ENCODE measurements at regions not wholly inside any gene's neighbourhood (a gene's known extent, or its start where the extent isn't known, plus 50 kb on each side); places are given as distances from the start of the nearest gene placed in this dataset.

- ChIA-PET CTCF (no interaction called here), POLR2A (no interaction called here)
- Mint-ChIP-seq H3K9me3 (peaks cover 13% of the 10 kb centered on the region), H3K27ac (no peak overlapping the region), H3K27me3 (no peaks in the 10 kb centered on the region), H3K36me3 (ENCODE audit: low read depth) (no peaks in the 10 kb centered on the region), H3K4me1 (no peaks in the 10 kb centered on the region), H3K4me3 (no peak overlapping the region)
- no peak for DNase-seq
These were observed 906.3 kb upstream of the SORCS1 start for GRCh38 chr10:108070789-108071188.

- H3K4me3 Mint-ChIP-seq = no peak overlapping the region
- H3K4me1 Mint-ChIP-seq = no peaks in the 10 kb centered on the region
- DNase-seq = no peak
- H3K9me3 Mint-ChIP-seq = peaks cover 19% of the 10 kb centered on the region
- H3K27ac Mint-ChIP-seq = no peak overlapping the region
- POLR2A ChIA-PET = no interaction called here
- H3K27me3 Mint-ChIP-seq = no peaks in the 10 kb centered on the region
- H3K36me3 Mint-ChIP-seq (ENCODE audit: low read depth) = no peaks in the 10 kb centered on the region
- CTCF ChIA-PET = no interaction called here
These were observed 904.6 kb upstream of the SORCS1 start for GRCh38 chr10:108069096-108069495.

GRCh38 chr10:108064746-108065260, 900.3 kb upstream of the SORCS1 start:
- DNase-seq = no peak
- H3K27ac Mint-ChIP-seq = no peak overlapping the region
- no peaks in the 10 kb centered on the region for H3K4me1 Mint-ChIP-seq
- no peaks in the 10 kb centered on the region for H3K36me3 Mint-ChIP-seq (ENCODE audit: low read depth)
- H3K27me3 Mint-ChIP-seq = no peaks in the 10 kb centered on the region
- no peak overlapping the region for H3K4me3 Mint-ChIP-seq
- peaks cover 16% of the 10 kb centered on the region for H3K9me3 Mint-ChIP-seq
- POLR2A ChIA-PET = no interaction called here
- CTCF ChIA-PET = no interaction called here

GRCh38 chr10:108060246-108060645, 895.7 kb upstream of the SORCS1 start:
- no peak overlapping the region for H3K4me3 Mint-ChIP-seq
- ChIA-PET CTCF (no interaction called here), POLR2A (no interaction called here)
- no peak overlapping the region for H3K27ac Mint-ChIP-seq
- H3K4me1 Mint-ChIP-seq = no peaks in the 10 kb centered on the region
- peaks cover 9% of the 10 kb centered on the region for H3K9me3 Mint-ChIP-seq
- H3K36me3 Mint-ChIP-seq (ENCODE audit: low read depth) = no peaks in the 10 kb centered on the region
- no peak for DNase-seq
- H3K27me3 Mint-ChIP-seq = no peaks in the 10 kb centered on the region

GRCh38 chr10:108055506-108055905, 891.0 kb upstream of the SORCS1 start:
- H3K27ac Mint-ChIP-seq = no peak overlapping the region
- ChIA-PET CTCF (no interaction called here), POLR2A (no interaction called here)
- H3K4me3 Mint-ChIP-seq = no peak overlapping the region
- H3K9me3 Mint-ChIP-seq = peaks cover 15% of the 10 kb centered on the region
- no peak for DNase-seq
- no peaks in the 10 kb centered on the region for H3K36me3 Mint-ChIP-seq (ENCODE audit: low read depth)
- H3K4me1 Mint-ChIP-seq = no peaks in the 10 kb centered on the region
- no peaks in the 10 kb centered on the region for H3K27me3 Mint-ChIP-seq

GRCh38 chr10:108052981-108053380, 888.5 kb upstream of the SORCS1 start:
- POLR2A ChIA-PET = no interaction called here
- H3K27me3 Mint-ChIP-seq = no peaks in the 10 kb centered on the region

GRCh38 chr10:108051218-108051617, 886.7 kb upstream of the SORCS1 start:
- no peaks in the 10 kb centered on the region for H3K4me1 Mint-ChIP-seq
- H3K4me3 Mint-ChIP-seq = no peak overlapping the region
- peaks cover 14% of the 10 kb centered on the region for H3K9me3 Mint-ChIP-seq
- CTCF ChIA-PET = no interaction called here
- H3K27ac Mint-ChIP-seq = no peak overlapping the region
- POLR2A ChIA-PET = no interaction called here
- no peak for DNase-seq
- no peaks in the 10 kb centered on the region for H3K36me3 Mint-ChIP-seq (ENCODE audit: low read depth)
- H3K27me3 Mint-ChIP-seq = no peaks in the 10 kb centered on the region

More at GRCh38 chr10:108052981-108053380, 888.5 kb upstream of the SORCS1 start:
- H3K27ac Mint-ChIP-seq = no peak overlapping the region
- no peaks in the 10 kb centered on the region for H3K36me3 Mint-ChIP-seq (ENCODE audit: low read depth)
- H3K9me3 Mint-ChIP-seq = peaks cover 16% of the 10 kb centered on the region
- CTCF ChIA-PET = no interaction called here
- DNase-seq = no peak
- no peaks in the 10 kb centered on the region for H3K4me1 Mint-ChIP-seq
- H3K4me3 Mint-ChIP-seq = no peak overlapping the region

GRCh38 chr10:108050626-108051025, 886.1 kb upstream of the SORCS1 start:
- ChIA-PET POLR2A (no interaction called here), CTCF (no interaction called here)
- H3K27ac Mint-ChIP-seq = no peak overlapping the region
- H3K4me1 Mint-ChIP-seq = no peaks in the 10 kb centered on the region
- no peaks in the 10 kb centered on the region for H3K36me3 Mint-ChIP-seq (ENCODE audit: low read depth)
- H3K27me3 Mint-ChIP-seq = no peaks in the 10 kb centered on the region
- peaks cover 11% of the 10 kb centered on the region for H3K9me3 Mint-ChIP-seq
- H3K4me3 Mint-ChIP-seq = no peak overlapping the region
- DNase-seq = no peak

- Mint-ChIP-seq H3K4me1 (no peaks in the 10 kb centered on the region), H3K27ac (no peak overlapping the region)
These were observed 885.2 kb upstream of the SORCS1 start for GRCh38 chr10:108049668-108050067.

GRCh38 chr10:108048898-108049297, 884.4 kb upstream of the SORCS1 start:
- POLR2A ChIA-PET = no interaction called here
- DNase-seq = no peak
- Mint-ChIP-seq H3K4me1 (no peaks in the 10 kb centered on the region), H3K4me3 (no peak overlapping the region), H3K36me3 (ENCODE audit: low read depth) (no peaks in the 10 kb centered on the region), H3K27ac (no peak overlapping the region), H3K27me3 (no peaks in the 10 kb centered on the region), H3K9me3 (peaks cover 10% of the 10 kb centered on the region)
- CTCF ChIA-PET = no interaction called here

More at GRCh38 chr10:108049668-108050067, 885.2 kb upstream of the SORCS1 start:
- POLR2A ChIA-PET = no interaction called here
- Mint-ChIP-seq H3K27me3 (no peaks in the 10 kb centered on the region), H3K4me3 (no peak overlapping the region), H3K36me3 (ENCODE audit: low read depth) (no peaks in the 10 kb centered on the region), H3K9me3 (peaks cover 11% of the 10 kb centered on the region)
- CTCF ChIA-PET = no interaction called here
- no peak for DNase-seq

GRCh38 chr10:108039821-108040584, 875.5 kb upstream of the SORCS1 start:
- ChIA-PET CTCF (no interaction called here), POLR2A (no interaction called here)
- H3K36me3 Mint-ChIP-seq (ENCODE audit: low read depth) = no peaks in the 10 kb centered on the region
- H3K27ac Mint-ChIP-seq = no peak overlapping the region
- peaks cover 19% of the 10 kb centered on the region for H3K9me3 Mint-ChIP-seq
- DNase-seq = no peak
- no peaks in the 10 kb centered on the region for H3K27me3 Mint-ChIP-seq
- H3K4me3 Mint-ChIP-seq = no peak overlapping the region
- no peaks in the 10 kb centered on the region for H3K4me1 Mint-ChIP-seq

GRCh38 chr10:108037061-108037460, 872.6 kb upstream of the SORCS1 start:
- Mint-ChIP-seq H3K4me1 (no peaks in the 10 kb centered on the region), H3K4me3 (no peak overlapping the region), H3K27ac (no peak overlapping the region), H3K36me3 (ENCODE audit: low read depth) (no peaks in the 10 kb centered on the region), H3K27me3 (no peaks in the 10 kb centered on the region), H3K9me3 (peaks cover 12% of the 10 kb centered on the region)
- POLR2A ChIA-PET = no interaction called here
- DNase-seq = no peak
- CTCF ChIA-PET = no interaction called here

GRCh38 chr10:108036265-108036664, 871.8 kb upstream of the SORCS1 start:
- no peak for DNase-seq
- H3K27me3 Mint-ChIP-seq = no peaks in the 10 kb centered on the region
- no peaks in the 10 kb centered on the region for H3K4me1 Mint-ChIP-seq
- H3K9me3 Mint-ChIP-seq = peaks cover 12% of the 10 kb centered on the region
- H3K4me3 Mint-ChIP-seq = no peak overlapping the region
- no peaks in the 10 kb centered on the region for H3K36me3 Mint-ChIP-seq (ENCODE audit: low read depth)
- no peak overlapping the region for H3K27ac Mint-ChIP-seq
- ChIA-PET CTCF (no interaction called here), POLR2A (no interaction called here)

GRCh38 chr10:108034829-108035228, 870.3 kb upstream of the SORCS1 start:
- CTCF ChIA-PET = no interaction called here
- H3K4me1 Mint-ChIP-seq = no peaks in the 10 kb centered on the region
- DNase-seq = no peak

More at GRCh38 chr10:108034829-108035228, 870.3 kb upstream of the SORCS1 start:
- peaks cover 7% of the 10 kb centered on the region for H3K9me3 Mint-ChIP-seq
- POLR2A ChIA-PET = no interaction called here
- no peak overlapping the region for H3K27ac Mint-ChIP-seq
- no peaks in the 10 kb centered on the region for H3K27me3 Mint-ChIP-seq
- H3K4me3 Mint-ChIP-seq = no peak overlapping the region
- no peaks in the 10 kb centered on the region for H3K36me3 Mint-ChIP-seq (ENCODE audit: low read depth)
